GM18505 (cell line): ENCODE measurements at regions not wholly inside any gene's neighbourhood (a gene's known extent, or its start where the extent isn't known, plus 50 kb on each side); places are given as distances from the start of the nearest gene placed in this dataset.

ENCODE experiments used
- ATAC-seq: cut with Tn5 transposase; IDR thresholded peaks from one replicate; pipeline ENCODE4 v1.9.1; 2021; ENCODE audit not compliant: unreplicated experiment
- POLR2A ChIP-seq: IDR thresholded peaks from 4 replicates; pipeline ENCODE4 v1.6.1; 2011; ENCODE audit warnings: borderline replicate concordance; ENCODE audit not compliant: insufficient read depth, insufficient read length; ENCODE audit errors: extremely low read depth

DNA sequence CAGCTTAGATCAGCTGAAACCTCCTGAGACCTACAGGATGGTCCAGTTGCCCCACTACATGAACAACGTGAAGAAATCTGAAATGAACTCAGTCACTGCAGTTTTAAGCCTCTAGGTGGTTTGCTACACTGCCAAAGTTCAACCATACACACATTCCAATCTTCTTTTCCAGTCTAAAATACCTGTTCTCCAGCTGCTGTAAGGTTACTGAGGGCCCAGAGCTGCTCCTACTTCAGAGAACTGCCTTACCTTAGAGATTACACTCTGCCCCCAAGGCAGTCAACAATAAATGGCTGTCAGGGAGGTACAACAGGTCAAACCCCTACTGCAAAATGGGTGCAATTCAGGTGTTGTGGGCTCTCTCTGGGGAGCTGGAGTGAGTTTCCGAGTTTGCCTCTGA, 154.1 kb upstream of the MIR17HG start:
- no peak for ATAC-seq
- TF ChIP-seq POLR2A = no peak

DNA sequence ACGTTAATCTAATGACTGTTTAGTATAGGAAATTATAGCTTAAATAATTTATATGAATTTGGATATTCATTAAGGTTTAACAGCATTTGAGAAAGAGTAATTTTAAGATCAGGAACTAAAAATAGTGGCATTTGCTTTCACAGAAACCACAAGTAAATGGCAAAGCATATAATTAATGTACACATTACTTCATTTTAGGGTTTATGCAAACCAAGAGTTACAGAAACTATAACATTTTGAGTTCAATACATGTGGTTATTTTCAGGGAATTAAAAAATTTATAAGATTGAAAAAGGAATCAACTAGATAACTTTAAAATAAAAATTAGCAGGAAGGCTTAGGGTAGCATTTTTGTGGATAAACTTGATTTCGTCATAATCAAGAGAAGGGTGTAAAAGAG, 151.7 kb upstream of the MIR17HG start:
- no peak for ATAC-seq
- no peak for TF ChIP-seq POLR2A

GRCh38 chr13:91196958-91197357, 150.5 kb upstream of the MIR17HG start:
- no peak for TF ChIP-seq POLR2A
- no peak for ATAC-seq

GRCh38 chr13:91199866-91200265, 147.6 kb upstream of the MIR17HG start:
- no peak for ATAC-seq
- TF ChIP-seq POLR2A = no peak

DNA sequence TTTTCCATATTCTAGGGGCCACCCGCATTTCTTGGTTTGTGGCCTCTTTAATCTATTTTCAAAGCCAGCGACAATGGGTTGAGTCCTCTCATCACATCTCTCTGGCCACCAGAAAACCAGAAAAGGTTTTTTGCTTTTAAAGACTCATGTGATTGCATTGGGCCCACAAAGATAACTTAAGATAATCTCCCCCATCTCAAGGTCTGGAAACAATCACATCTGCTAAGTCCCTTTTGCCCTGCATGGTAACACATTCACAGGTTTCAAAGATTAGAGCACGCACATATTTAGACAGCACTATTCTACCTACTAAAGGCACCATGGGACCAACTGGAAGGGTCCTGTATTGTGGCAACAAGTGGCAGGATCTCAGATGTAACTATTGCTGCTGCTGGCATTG, 147.0 kb upstream of the MIR17HG start:
- TF ChIP-seq POLR2A = no peak
- ATAC-seq = no peak

- ATAC-seq = no peak
- no peak for TF ChIP-seq POLR2A
Measured at GRCh38 chr13:91203430-91203829, 144.1 kb upstream of the MIR17HG start.

- no peak for ATAC-seq
- no peak for TF ChIP-seq POLR2A
Measured at GRCh38 chr13:91207261-91207660, 140.2 kb upstream of the MIR17HG start.

DNA sequence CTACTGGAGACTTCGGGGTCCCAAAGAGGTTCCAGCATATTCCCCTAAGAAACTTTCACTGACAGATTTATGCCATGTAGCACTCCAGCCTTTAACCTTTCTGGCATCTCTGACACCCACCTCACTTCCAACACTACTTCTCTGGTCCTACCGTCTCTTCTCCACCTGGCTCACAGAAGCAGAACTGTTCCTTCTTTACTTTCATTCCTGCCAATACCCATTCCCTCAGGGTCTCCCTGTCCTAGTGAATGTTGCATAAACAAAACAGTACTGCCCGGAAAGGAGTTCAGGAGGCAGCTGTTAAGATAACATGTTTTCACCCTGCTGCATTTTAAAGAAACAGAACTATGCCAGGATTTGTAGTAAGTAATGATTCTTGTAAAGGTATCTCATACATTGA, 136.0 kb upstream of the MIR17HG start:
- TF ChIP-seq POLR2A = no peak
- ATAC-seq = no peak

GRCh38 chr13:91212231-91212630, 135.3 kb upstream of the MIR17HG start:
- no peak for TF ChIP-seq POLR2A
- ATAC-seq = no peak

- no peak for TF ChIP-seq POLR2A
- ATAC-seq = no peak
Measured at GRCh38 chr13:91214031-91214430, 133.5 kb upstream of the MIR17HG start.

GRCh38 chr13:91216928-91217700, 130.4 kb upstream of the MIR17HG start:
- ATAC-seq = no peak

GRCh38 chr13:91219201-91219600, 128.3 kb upstream of the MIR17HG start:
- no peak for TF ChIP-seq POLR2A
- ATAC-seq = no peak

More at GRCh38 chr13:91216928-91217700, 130.4 kb upstream of the MIR17HG start:
- TF ChIP-seq POLR2A = no peak

GRCh38 chr13:91220872-91221271, 126.6 kb upstream of the MIR17HG start:
- no peak for TF ChIP-seq POLR2A
- no peak for ATAC-seq

DNA sequence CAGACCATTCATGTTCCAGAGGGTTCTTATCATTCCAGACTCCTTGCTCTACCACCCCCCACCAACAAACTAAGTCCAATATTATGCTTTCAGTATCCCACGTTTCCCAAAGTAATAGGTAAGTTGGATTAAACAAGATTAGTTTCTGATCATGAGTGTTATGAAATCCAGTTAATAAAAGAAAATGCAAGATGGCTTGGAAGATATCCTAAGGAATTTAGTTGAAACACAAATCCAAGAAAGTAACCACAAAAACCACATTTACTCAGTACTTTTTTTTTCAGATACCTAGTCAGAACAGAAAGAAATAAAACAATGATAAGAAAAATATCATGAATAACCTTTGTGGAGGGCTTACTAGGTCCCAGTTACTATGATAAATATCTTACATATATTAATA, 119.4 kb upstream of the MIR17HG start:
- no peak for TF ChIP-seq POLR2A

More for the DNA sequence above, 119.4 kb upstream of the MIR17HG start:
- no peak for ATAC-seq
